CD4-positive, alpha-beta memory T cell (primary cell): ENCODE measurements at regions not wholly inside any gene's neighbourhood (a gene's known extent, or its start where the extent isn't known, plus 50 kb on each side); places are given as distances from the start of the nearest gene placed in this dataset.

Source experiments
- CTCF ChIA-PET: fragments of 350-600 bp; sonication (Branson Sonifier 250); formaldehyde crosslinking; loops from one replicate; lab custom pipeline; 2021; ENCODE audit warnings: inconsistent platforms; ENCODE audit not compliant: partially characterized antibody; lab: Charles Lee
- POLR2A ChIA-PET: fragments of 350-600 bp; sonication (Branson Sonifier 250); formaldehyde crosslinking; loops from one replicate; lab custom pipeline; 2021; ENCODE audit not compliant: partially characterized antibody; lab: Charles Lee
- DNase-seq, 5 donors: peaks; one replicate each; pipeline versions ENCODE4 v3.0.0 to v3.0.0-alpha.2; 2020 to 2022; ENCODE audit warnings: mixed read lengths in 1 of 5
- H3K27ac ChIP-seq: one replicate; pipeline ENCODE4 v1.7.0; 2013; ENCODE audit warnings: low read depth, low read length
- H3K27me3 ChIP-seq: 2 replicates; pipeline ENCODE4 v1.7.0; 2013; ENCODE audit warnings: mild to moderate bottlenecking, low read length, moderate library complexity; ENCODE audit not compliant: insufficient read depth
- H3K36me3 ChIP-seq: 2 replicates; pipeline ENCODE4 v1.7.0; 2013; ENCODE audit warnings: mild to moderate bottlenecking, low read length, moderate library complexity; ENCODE audit not compliant: insufficient read depth
- H3K4me1 ChIP-seq: 2 replicates; pipeline ENCODE4 v1.7.0; 2013; ENCODE audit warnings: mild to moderate bottlenecking, low read length, moderate library complexity; ENCODE audit not compliant: insufficient read depth
- H3K4me3 ChIP-seq, 2 donors: one replicate each; pipeline ENCODE4 v1.7.0; 2013; ENCODE audit warnings: low read length in 2 of 2, mild to moderate bottlenecking in 1 of 2
- H3K9me3 ChIP-seq, 2 donors: one replicate each; pipeline ENCODE4 v1.7.0; 2013; ENCODE audit warnings: low read length in 2 of 2, control low read depth in 1 of 2; ENCODE audit not compliant: control insufficient read depth in 1 of 2
- H3K27ac Mint-ChIP-seq, 7 donors: one replicate each; pipeline ENCODE4 v1.8.0; 2020 to 2021; ENCODE audit warnings: mixed read lengths in 7 of 7, mild to moderate bottlenecking in 6 of 7, inconsistent platforms in 3 of 7, moderate library complexity in 3 of 7
- H3K27me3 Mint-ChIP-seq, 2 donors: one replicate each; pipeline ENCODE4 v1.8.0; 2020 to 2021; ENCODE audit warnings: mixed read lengths in 2 of 2
- H3K36me3 Mint-ChIP-seq, 2 donors: one replicate each; pipeline ENCODE4 v1.8.0; 2020 to 2021; ENCODE audit warnings: mixed read lengths in 2 of 2, inconsistent platforms in 1 of 2, mild to moderate bottlenecking in 1 of 2
- H3K4me1 Mint-ChIP-seq, 4 donors: one replicate each; pipeline ENCODE4 v1.8.0; 2020 to 2021; ENCODE audit warnings: mixed read lengths in 4 of 4, mild to moderate bottlenecking in 1 of 4
- H3K4me3 Mint-ChIP-seq, 8 donors: one replicate each; pipeline ENCODE4 v1.8.0; 2020 to 2021; ENCODE audit warnings: mixed read lengths in 8 of 8, mild to moderate bottlenecking in 7 of 8, moderate library complexity in 6 of 8, inconsistent platforms in 3 of 8
- H3K9me3 Mint-ChIP-seq, 8 donors: one replicate each; pipeline ENCODE4 v1.8.0; 2020 to 2021; ENCODE audit warnings: mixed read lengths in 8 of 8, mild to moderate bottlenecking in 5 of 8, inconsistent platforms in 3 of 8, moderate library complexity in 1 of 8
- intact Hi-C: fragments of 100-400 bp; cut with micrococcal nuclease; formaldehyde crosslinking; loops from one replicate; pipeline ENCODE4 v1.15.1; 2023

DNA sequence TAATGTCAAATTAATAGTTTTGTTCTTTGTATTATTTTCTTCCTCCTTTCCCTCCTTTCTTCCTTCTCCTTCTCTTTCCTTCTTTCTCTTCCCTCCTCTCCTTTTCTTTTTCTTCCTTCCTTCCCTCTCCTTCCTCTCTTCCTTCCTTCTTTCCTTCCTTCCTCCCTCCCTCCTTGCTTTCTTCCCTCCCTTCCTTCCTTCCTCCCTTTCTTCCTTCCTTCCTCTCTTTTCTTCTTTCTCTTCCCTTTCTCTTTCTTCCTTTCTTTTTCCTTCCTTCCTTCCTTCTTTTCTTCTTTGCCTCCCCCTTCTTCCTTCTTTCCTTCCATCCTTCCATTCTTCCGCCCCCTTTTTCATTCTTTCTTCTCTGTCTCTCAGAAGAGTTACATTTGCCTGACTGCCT lies 518.2 kb upstream of the ID4 start:
- Mint-ChIP-seq H3K27me3 (no peaks in the 10 kb centered on the region), H3K36me3 (no peaks in the 10 kb centered on the region), H3K27ac (no peak overlapping the region), H3K9me3 (peaks cover 3 to 13% (median 7%) of the 10 kb centered on the region in 8 donors), H3K4me3 (no peak overlapping the region), H3K4me1 (no peaks in the 10 kb centered on the region)
- no peaks in the 10 kb centered on the region for H3K4me1 ChIP-seq
- no peak overlapping the region for H3K27ac ChIP-seq
- intact Hi-C loops = no loop called here
- CTCF ChIA-PET = no interaction called here
- H3K27me3 ChIP-seq = no peaks in the 10 kb centered on the region
- H3K4me3 ChIP-seq = no peak overlapping the region
- no peaks in the 10 kb centered on the region for H3K36me3 ChIP-seq
- POLR2A ChIA-PET = no interaction called here
- no peaks in the 10 kb centered on the region for H3K9me3 ChIP-seq
- DNase-seq = no peak

GRCh38 chr6:19320111-19320581 lies 517.0 kb upstream of the ID4 start:
- Histone ChIP-seq H3K4me3 (no peak overlapping the region), H3K27me3 (no peaks in the 10 kb centered on the region), H3K4me1 (no peaks in the 10 kb centered on the region), H3K36me3 (no peaks in the 10 kb centered on the region), H3K9me3 (no peaks in the 10 kb centered on the region), H3K27ac (no peak overlapping the region)
- no peak for DNase-seq
- POLR2A ChIA-PET = no interaction called here
- intact Hi-C loops = no loop called here
- Mint-ChIP-seq H3K36me3 (no peaks in the 10 kb centered on the region), H3K27ac (no peak overlapping the region), H3K4me1 (no peaks in the 10 kb centered on the region), H3K9me3 (peaks cover 0 to 9% (median 5%) of the 10 kb centered on the region in 8 donors), H3K27me3 (no peaks in the 10 kb centered on the region), H3K4me3 (no peak overlapping the region)
- CTCF ChIA-PET = no interaction called here

DNA sequence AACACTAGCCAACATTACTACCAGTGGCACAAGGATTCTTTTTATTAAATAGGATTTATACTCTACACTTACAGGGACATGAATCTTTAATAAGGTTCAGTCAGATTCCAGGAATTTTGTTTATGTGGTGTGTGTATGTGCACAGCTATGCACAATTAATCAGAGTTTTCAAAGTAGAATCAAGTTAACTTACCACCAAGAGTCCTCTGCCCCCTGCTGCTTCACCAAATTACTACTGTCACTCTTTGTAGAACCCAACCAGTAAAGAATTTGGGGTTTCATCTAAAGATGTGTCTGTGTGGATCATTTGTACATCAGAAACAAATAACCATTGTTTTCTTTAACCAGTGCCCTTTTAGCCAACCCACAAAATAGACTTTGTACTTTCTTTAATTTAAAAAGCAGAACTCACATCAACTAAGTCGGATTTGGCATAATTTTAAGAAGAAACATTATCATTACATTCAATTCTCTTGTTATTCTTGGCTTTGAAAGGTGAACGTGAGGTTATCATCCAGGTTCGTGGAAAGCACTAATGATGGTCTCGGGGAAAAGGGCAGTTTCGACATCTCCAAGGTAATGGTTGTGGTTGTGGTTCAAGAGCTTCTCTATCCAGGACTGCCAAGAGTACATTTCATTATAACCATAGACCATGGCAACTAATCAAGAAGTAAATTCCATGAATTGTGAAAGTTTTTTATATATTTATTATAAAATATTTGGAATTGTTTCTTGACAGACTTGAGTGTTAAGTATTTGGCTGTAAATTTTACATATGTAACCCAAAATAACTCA lies 514.3 kb upstream of the ID4 start:
- H3K36me3 ChIP-seq = no peaks in the 10 kb centered on the region
- CTCF ChIA-PET = no interaction called here

DNA sequence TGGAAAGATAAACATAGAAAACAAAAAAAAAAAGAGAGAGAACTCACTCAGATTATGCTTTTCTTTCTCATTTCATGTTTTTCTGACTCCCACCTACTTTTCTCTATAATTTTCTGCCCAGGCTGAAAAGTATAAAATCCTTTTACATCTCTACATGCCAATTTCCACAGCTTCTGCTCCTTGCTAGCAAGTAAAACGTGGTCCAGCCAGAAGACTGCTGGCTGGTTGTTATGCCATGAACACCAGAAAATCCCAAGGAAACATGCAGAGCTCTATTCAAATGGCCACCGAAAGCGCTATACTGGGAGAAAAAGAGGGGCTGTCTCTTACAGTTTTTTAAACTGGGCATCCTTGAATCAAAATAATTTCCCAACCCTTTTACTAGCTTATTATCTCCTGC lies 512.8 kb upstream of the ID4 start:
- H3K9me3 ChIP-seq = no peaks in the 10 kb centered on the region
- intact Hi-C loops = no loop called here
- Mint-ChIP-seq H3K9me3 (peaks cover 0 to 7% (median 2%) of the 10 kb centered on the region in 8 donors), H3K4me1 (no peaks in the 10 kb centered on the region), H3K4me3 (no peak overlapping the region), H3K27me3 (no peaks in the 10 kb centered on the region), H3K27ac (no peak overlapping the region), H3K36me3 (no peaks in the 10 kb centered on the region)
- no peak overlapping the region for H3K4me3 ChIP-seq
- no peaks in the 10 kb centered on the region for H3K27me3 ChIP-seq
- CTCF ChIA-PET = no interaction called here
- POLR2A ChIA-PET = no interaction called here
- no peaks in the 10 kb centered on the region for H3K4me1 ChIP-seq
- no peak overlapping the region for H3K27ac ChIP-seq
- no peaks in the 10 kb centered on the region for H3K36me3 ChIP-seq
- DNase-seq = no peak

More for the DNA sequence above, 514.3 kb upstream of the ID4 start:
- H3K36me3 Mint-ChIP-seq = no peaks in the 10 kb centered on the region
- H3K27ac Mint-ChIP-seq = no peak overlapping the region
- H3K4me3 Mint-ChIP-seq = no peak overlapping the region
- intact Hi-C loops = no loop called here
- no peaks in the 10 kb centered on the region for H3K27me3 Mint-ChIP-seq
- no peaks in the 10 kb centered on the region for H3K4me1 Mint-ChIP-seq
- Histone ChIP-seq H3K9me3 (no peaks in the 10 kb centered on the region), H3K4me3 (no peak overlapping the region), H3K4me1 (no peaks in the 10 kb centered on the region), H3K27ac (no peak overlapping the region), H3K27me3 (no peaks in the 10 kb centered on the region)
- DNase-seq = no peak
- H3K9me3 Mint-ChIP-seq = peaks cover 0 to 7% (median 3%) of the 10 kb centered on the region in 8 donors
- POLR2A ChIA-PET = no interaction called here

GRCh38 chr6:19325335-19325789 lies 511.8 kb upstream of the ID4 start:
- ChIA-PET POLR2A (no interaction called here), CTCF (no interaction called here)
- no peak overlapping the region for H3K27ac ChIP-seq
- intact Hi-C loops = no loop called here
- H3K4me1 Mint-ChIP-seq = no peaks in the 10 kb centered on the region
- no peaks in the 10 kb centered on the region for H3K27me3 ChIP-seq
- no peak overlapping the region for H3K27ac Mint-ChIP-seq
- H3K4me1 ChIP-seq = no peaks in the 10 kb centered on the region
- H3K36me3 ChIP-seq = no peaks in the 10 kb centered on the region
- no peaks in the 10 kb centered on the region for H3K9me3 ChIP-seq
- no peak for DNase-seq
- peaks cover 0 to 7% (median 2%) of the 10 kb centered on the region in 8 donors for H3K9me3 Mint-ChIP-seq
- no peaks in the 10 kb centered on the region for H3K27me3 Mint-ChIP-seq
- no peaks in the 10 kb centered on the region for H3K36me3 Mint-ChIP-seq
- no peak overlapping the region for H3K4me3 Mint-ChIP-seq
- no peak overlapping the region for H3K4me3 ChIP-seq

DNA sequence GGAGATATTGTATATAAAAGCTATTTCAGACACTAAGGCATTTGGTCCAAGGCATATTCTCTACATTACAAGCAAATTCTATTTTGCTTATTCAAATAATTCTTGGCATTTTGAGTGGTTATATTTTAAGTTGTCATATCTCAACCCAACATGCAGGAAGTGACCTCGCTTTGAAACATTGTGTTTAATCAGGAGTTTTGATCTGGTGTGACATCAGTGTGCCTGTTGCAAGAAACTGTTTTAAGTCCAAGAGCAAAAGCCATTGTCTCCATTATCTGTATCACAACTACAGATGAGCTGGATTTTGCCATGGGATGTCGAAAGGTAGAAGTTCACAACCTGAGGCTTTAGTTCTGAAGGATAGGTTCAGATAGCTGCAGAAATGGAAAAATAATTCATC lies 509.9 kb upstream of the ID4 start:
- Histone ChIP-seq H3K36me3 (no peaks in the 10 kb centered on the region), H3K27ac (no peak overlapping the region), H3K4me1 (no peaks in the 10 kb centered on the region), H3K9me3 (no peaks in the 10 kb centered on the region), H3K4me3 (no peak overlapping the region), H3K27me3 (no peaks in the 10 kb centered on the region)
- DNase-seq = no peak
- H3K4me3 Mint-ChIP-seq = no peak overlapping the region
- intact Hi-C loops = no loop called here
- no peaks in the 10 kb centered on the region for H3K36me3 Mint-ChIP-seq
- H3K9me3 Mint-ChIP-seq = peaks cover 0 to 6% (median 0%) of the 10 kb centered on the region in 8 donors
- ChIA-PET POLR2A (no interaction called here), CTCF (no interaction called here)
- H3K4me1 Mint-ChIP-seq = no peaks in the 10 kb centered on the region
- H3K27ac Mint-ChIP-seq = no peak overlapping the region
- no peaks in the 10 kb centered on the region for H3K27me3 Mint-ChIP-seq

- DNase-seq = no peak
- CTCF ChIA-PET = no interaction called here
- no peaks in the 10 kb centered on the region for H3K4me1 ChIP-seq
- no peak overlapping the region for H3K27ac ChIP-seq
- H3K36me3 Mint-ChIP-seq = no peaks in the 10 kb centered on the region
- no peak overlapping the region for H3K27ac Mint-ChIP-seq
- H3K4me3 Mint-ChIP-seq = no peak overlapping the region
- H3K27me3 ChIP-seq = no peaks in the 10 kb centered on the region
- H3K9me3 Mint-ChIP-seq = peaks cover 0 to 7% (median 0%) of the 10 kb centered on the region in 8 donors
- H3K36me3 ChIP-seq = no peaks in the 10 kb centered on the region
- POLR2A ChIA-PET = no interaction called here
- H3K4me1 Mint-ChIP-seq = no peaks in the 10 kb centered on the region
- no peak overlapping the region for H3K4me3 ChIP-seq
- H3K27me3 Mint-ChIP-seq = no peaks in the 10 kb centered on the region
- intact Hi-C loops = no loop called here
- H3K9me3 ChIP-seq = no peaks in the 10 kb centered on the region
Measured at GRCh38 chr6:19327661-19328060, 509.5 kb upstream of the ID4 start.
